ENCODE measurements at regions not wholly inside any gene's neighbourhood (a gene's known extent, or its start where the extent isn't known, plus 50 kb on each side); places are given as distances from the start of the nearest gene placed in this dataset.

DNA sequence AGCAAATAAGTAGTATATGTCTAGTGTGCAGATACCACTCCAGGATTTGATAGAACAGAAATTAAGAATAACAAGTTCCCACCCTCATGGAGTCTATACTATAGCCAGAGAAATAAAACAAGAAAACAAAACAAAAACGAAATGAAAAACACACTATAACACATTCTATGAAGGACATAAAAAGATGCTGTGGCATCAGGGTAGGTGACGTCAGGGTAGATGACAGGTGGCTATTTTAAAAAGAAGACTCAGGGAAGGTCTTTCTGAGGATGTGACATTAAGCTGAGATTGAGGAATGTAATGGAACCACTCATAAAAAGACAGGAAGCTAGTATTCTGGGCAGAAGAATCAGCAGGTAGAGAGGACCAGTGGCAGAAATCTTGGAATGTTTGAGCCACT, 469.6 kb downstream of the RAP2B start:
- no peaks in the 10 kb centered on the region; the same call in 1 of the 2 replicates for H3K9me3 ChIP-seq
- H3K4me3 ChIP-seq (ENCODE audit: low read depth, low read length): no peak overlapping the region
- no peak for DNase-seq
- Mint-ChIP-seq H3K27ac (ENCODE audit: unreplicated experiment) (no peak overlapping the region), H3K9me3 (ENCODE audit: unreplicated experiment) (no peaks in the 10 kb centered on the region), H3K4me3 (ENCODE audit: unreplicated experiment) (no peak overlapping the region), H3K27me3 (ENCODE audit: insufficient read depth, unreplicated experiment) (no peaks in the 10 kb centered on the region), H3K36me3 (ENCODE audit: insufficient read depth, unreplicated experiment) (no peaks in the 10 kb centered on the region), H3K4me1 (ENCODE audit: low read depth, unreplicated experiment) (no peaks in the 10 kb centered on the region)
- H3K27me3 ChIP-seq (replicated peaks; ENCODE audit: control insufficient read depth, insufficient read depth, low read length): no peaks in the 10 kb centered on the region
- TF ChIP-seq, protein P1, sequence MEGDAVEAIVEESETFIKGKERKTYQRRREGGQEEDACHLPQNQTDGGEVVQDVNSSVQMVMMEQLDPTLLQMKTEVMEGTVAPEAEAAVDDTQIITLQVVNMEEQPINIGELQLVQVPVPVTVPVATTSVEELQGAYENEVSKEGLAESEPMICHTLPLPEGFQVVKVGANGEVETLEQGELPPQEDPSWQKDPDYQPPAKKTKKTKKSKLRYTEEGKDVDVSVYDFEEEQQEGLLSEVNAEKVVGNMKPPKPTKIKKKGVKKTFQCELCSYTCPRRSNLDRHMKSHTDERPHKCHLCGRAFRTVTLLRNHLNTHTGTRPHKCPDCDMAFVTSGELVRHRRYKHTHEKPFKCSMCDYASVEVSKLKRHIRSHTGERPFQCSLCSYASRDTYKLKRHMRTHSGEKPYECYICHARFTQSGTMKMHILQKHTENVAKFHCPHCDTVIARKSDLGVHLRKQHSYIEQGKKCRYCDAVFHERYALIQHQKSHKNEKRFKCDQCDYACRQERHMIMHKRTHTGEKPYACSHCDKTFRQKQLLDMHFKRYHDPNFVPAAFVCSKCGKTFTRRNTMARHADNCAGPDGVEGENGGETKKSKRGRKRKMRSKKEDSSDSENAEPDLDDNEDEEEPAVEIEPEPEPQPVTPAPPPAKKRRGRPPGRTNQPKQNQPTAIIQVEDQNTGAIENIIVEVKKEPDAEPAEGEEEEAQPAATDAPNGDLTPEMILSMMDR (IDR thresholded peaks at IDR 0.05; ENCODE audit: insufficient read depth in 1 of 2, low read depth in 1 of 2, low read length in 1 of 2, severe bottlenecking in 1 of 2, unreplicated experiment in 1 of 2): no peak
- ChIA-PET POLR2A (no interaction called here), CTCF (no interaction called here)
- no peaks in the 10 kb centered on the region for H3K36me3 ChIP-seq (ENCODE audit: control insufficient read depth, insufficient read depth, low read length)
- intact Hi-C loops (cut with micrococcal nuclease; ENCODE audit: unreplicated experiment): no loop called here
- no TSS peak for BruUV-seq (replicated peaks)
- H3K4me1 ChIP-seq: no peaks in the 10 kb centered on the region

DNA sequence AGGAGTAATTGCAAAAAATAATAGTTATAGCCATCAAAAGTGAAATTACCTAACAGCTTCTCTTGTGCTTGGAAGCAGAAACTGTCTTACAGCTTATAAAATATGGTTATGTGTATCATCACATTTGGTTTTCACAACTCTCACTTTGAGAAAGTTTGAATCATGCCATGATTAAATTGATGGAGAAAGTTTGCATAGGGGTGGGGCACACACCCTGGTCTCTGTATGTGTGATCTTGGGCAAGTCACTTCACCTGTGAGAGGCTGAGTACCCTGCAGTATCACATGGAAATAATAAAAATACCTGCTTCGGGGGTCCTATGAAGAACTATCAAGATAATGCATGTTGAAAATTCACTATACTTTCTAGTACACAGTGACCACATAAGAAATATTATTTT, 471.4 kb downstream of the RAP2B start:
- Histone ChIP-seq H3K4me3 (ENCODE audit: low read depth, low read length) (no peak overlapping the region), H3K9me3 (no peaks in the 10 kb centered on the region), H3K4me1 (no peaks in the 10 kb centered on the region), H3K27me3 (replicated peaks; ENCODE audit: control insufficient read depth, insufficient read depth, low read length) (no peaks in the 10 kb centered on the region), H3K36me3 (ENCODE audit: control insufficient read depth, insufficient read depth, low read length) (no peaks in the 10 kb centered on the region)
- Mint-ChIP-seq H3K27me3 (ENCODE audit: insufficient read depth, unreplicated experiment) (no peaks in the 10 kb centered on the region), H3K4me1 (ENCODE audit: low read depth, unreplicated experiment) (no peaks in the 10 kb centered on the region), H3K9me3 (ENCODE audit: unreplicated experiment) (no peaks in the 10 kb centered on the region), H3K4me3 (ENCODE audit: unreplicated experiment) (no peak overlapping the region), H3K36me3 (ENCODE audit: insufficient read depth, unreplicated experiment) (no peaks in the 10 kb centered on the region), H3K27ac (ENCODE audit: unreplicated experiment) (no peak overlapping the region)
- DNase-seq: no peak
- intact Hi-C loops (cut with micrococcal nuclease; ENCODE audit: unreplicated experiment): no loop called here
- TF ChIP-seq, protein P1 (IDR thresholded peaks at IDR 0.05; ENCODE audit: insufficient read depth in 1 of 2, low read depth in 1 of 2, low read length in 1 of 2, severe bottlenecking in 1 of 2, unreplicated experiment in 1 of 2): no peak
- POLR2A ChIA-PET: no interaction called here
- CTCF ChIA-PET: no interaction called here
- BruUV-seq (replicated peaks): no TSS peak

DNA sequence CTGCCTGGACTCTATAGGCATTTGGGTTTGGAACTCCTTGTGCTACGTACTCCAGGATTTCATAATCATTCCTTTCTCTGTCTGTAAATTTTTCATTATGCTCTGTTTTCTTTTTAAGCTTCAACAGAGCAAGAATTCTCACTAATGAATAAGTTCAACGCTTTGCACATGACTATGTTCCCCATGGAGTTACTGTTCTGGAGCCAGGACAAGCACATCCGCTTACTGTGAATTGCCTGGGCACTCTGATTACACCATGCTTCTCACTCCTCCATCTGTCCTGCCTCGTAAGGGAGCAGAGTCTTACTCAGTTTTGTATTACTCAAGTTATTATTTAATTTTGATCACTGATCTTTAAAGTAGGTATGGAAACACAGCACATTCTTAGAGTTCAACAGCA, 472.7 kb downstream of the RAP2B start:
- no peak overlapping the region for H3K4me3 Mint-ChIP-seq (ENCODE audit: unreplicated experiment)
- no peak overlapping the region for H3K27ac Mint-ChIP-seq (ENCODE audit: unreplicated experiment)
- Histone ChIP-seq H3K9me3 (no peaks in the 10 kb centered on the region), H3K27me3 (replicated peaks; ENCODE audit: control insufficient read depth, insufficient read depth, low read length) (no peaks in the 10 kb centered on the region), H3K4me3 (ENCODE audit: low read depth, low read length) (no peak overlapping the region), H3K4me1 (no peaks in the 10 kb centered on the region), H3K36me3 (ENCODE audit: control insufficient read depth, insufficient read depth, low read length) (no peaks in the 10 kb centered on the region)
- POLR2A ChIA-PET: no interaction called here
- H3K9me3 Mint-ChIP-seq (ENCODE audit: unreplicated experiment): no peaks in the 10 kb centered on the region
- TF ChIP-seq, protein P1 (IDR thresholded peaks at IDR 0.05; ENCODE audit: insufficient read depth in 1 of 2, low read depth in 1 of 2, low read length in 1 of 2, severe bottlenecking in 1 of 2, unreplicated experiment in 1 of 2): no peak
- H3K36me3 Mint-ChIP-seq (ENCODE audit: insufficient read depth, unreplicated experiment): no peaks in the 10 kb centered on the region
- no peaks in the 10 kb centered on the region for H3K4me1 Mint-ChIP-seq (ENCODE audit: low read depth, unreplicated experiment)
- no TSS peak for BruUV-seq (replicated peaks)
- H3K27me3 Mint-ChIP-seq (ENCODE audit: insufficient read depth, unreplicated experiment): no peaks in the 10 kb centered on the region
- CTCF ChIA-PET: no interaction called here
- DNase-seq: no peak
- intact Hi-C loops (cut with micrococcal nuclease; ENCODE audit: unreplicated experiment): no loop called here

Data from Caco-2 (cell line).